Upper lobe of right lung (tissue), 1 donor: ENCODE measurements at regions not wholly inside any gene's neighbourhood (a gene's known extent, or its start where the extent isn't known, plus 50 kb on each side); places are given as distances from the start of the nearest gene placed in this dataset.
A peak's percentile ranks its signal among the peaks of the same experiment; 100 is the strongest.
"Not testable (repeated sequence)": the region's sequence is repeated elsewhere in the genome, so short reads cannot be mapped to it uniquely, and the experiment has no call there.

ENCODE experiments used
- ATAC-seq: fragments of 200-7000 bp; cut with Tn5 transposase; one replicate; pipeline ENCODE4 v1.9.1; 2020; ENCODE audit warnings: mild to moderate bottlenecking, moderate library complexity
- DNase-seq: peaks from one replicate; pipeline ENCODE4 v3.0.0-alpha.2; 2020
- H3K27ac ChIP-seq: fragments of 200-600 bp; one replicate; pipeline ENCODE4 v1.8.0; 2022
- H3K27me3 ChIP-seq: fragments of 200-600 bp; one replicate; pipeline ENCODE4 v1.8.0; 2022; ENCODE audit warnings: mild to moderate bottlenecking
- H3K36me3 ChIP-seq: fragments of 200-600 bp; one replicate; pipeline ENCODE4 v1.8.0; 2022
- H3K4me1 ChIP-seq: fragments of 200-600 bp; one replicate; pipeline ENCODE4 v1.8.0; 2022
- H3K4me3 ChIP-seq: fragments of 200-600 bp; one replicate; pipeline ENCODE4 v1.8.0; 2022; ENCODE audit warnings: mild to moderate bottlenecking
- H3K9me3 ChIP-seq: fragments of 200-600 bp; one replicate; pipeline ENCODE4 v1.8.0; 2022
- intact Hi-C: fragments of 100-400 bp; cut with DNase I; formaldehyde crosslinking; loops from one replicate; pipeline ENCODE4 v1.11.0; 2022
- TF ChIP-seq, protein P1 (sequence below): fragments of 200-600 bp; IDR thresholded peaks from one replicate; pipeline ENCODE4 v1.8.0; 2022; ENCODE audit warnings: antibody characterized with exemption
- donor health status: DM: no; HTN: yes; CAD: no; lungs with severe emphysema.

DNA sequence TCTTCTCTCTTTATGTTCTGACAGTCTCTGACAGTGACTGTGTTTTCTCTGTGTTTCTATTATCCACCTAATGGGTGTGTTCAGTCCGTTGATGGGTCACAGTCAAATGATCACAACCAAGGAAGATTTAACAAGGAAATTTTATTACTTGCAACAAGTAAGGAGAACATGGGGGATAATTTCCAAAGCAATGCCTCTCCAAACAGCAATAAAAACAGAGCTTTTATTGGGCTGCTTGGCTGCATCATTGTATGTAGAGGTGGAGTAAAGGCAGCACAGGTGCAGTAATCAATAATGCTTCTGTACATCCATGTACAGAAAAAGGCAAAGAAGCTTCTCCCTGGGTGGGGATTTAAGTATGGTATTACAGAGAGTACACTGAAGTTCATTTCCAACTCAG is 1525.6 kb downstream of the REEP3 start:
- Histone ChIP-seq H3K27ac (no peak overlapping the region), H3K4me3 (no peak overlapping the region), H3K4me1 (no peaks in the 10 kb centered on the region), H3K27me3 (no peaks in the 10 kb centered on the region), H3K36me3 (no peaks in the 10 kb centered on the region), H3K9me3 (no peaks in the 10 kb centered on the region)
- ATAC-seq, result no peak
- no peak for DNase-seq
- TF ChIP-seq, protein P1, sequence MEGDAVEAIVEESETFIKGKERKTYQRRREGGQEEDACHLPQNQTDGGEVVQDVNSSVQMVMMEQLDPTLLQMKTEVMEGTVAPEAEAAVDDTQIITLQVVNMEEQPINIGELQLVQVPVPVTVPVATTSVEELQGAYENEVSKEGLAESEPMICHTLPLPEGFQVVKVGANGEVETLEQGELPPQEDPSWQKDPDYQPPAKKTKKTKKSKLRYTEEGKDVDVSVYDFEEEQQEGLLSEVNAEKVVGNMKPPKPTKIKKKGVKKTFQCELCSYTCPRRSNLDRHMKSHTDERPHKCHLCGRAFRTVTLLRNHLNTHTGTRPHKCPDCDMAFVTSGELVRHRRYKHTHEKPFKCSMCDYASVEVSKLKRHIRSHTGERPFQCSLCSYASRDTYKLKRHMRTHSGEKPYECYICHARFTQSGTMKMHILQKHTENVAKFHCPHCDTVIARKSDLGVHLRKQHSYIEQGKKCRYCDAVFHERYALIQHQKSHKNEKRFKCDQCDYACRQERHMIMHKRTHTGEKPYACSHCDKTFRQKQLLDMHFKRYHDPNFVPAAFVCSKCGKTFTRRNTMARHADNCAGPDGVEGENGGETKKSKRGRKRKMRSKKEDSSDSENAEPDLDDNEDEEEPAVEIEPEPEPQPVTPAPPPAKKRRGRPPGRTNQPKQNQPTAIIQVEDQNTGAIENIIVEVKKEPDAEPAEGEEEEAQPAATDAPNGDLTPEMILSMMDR, result no peak
- intact Hi-C loops, result no loop called here

DNA sequence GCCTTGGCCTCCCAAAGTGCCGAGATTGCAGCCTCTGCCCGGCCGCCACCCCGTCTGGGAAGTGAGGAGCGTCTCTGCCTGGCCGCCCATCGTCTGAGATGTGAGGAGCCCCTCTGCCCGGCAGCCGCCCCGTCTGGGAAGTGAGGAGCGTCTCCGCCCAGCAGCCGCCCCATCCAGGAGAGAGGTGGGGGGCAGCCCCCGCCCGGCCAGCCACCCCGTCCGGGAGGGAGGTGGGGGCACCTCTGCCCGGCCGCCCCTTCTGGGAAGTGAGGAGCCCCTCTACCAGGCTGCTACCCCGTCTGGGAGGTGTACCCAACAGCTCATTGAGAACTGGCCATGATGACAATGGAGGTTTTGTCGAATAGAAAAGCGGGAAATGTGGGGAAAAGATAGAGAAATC is 1530.9 kb downstream of the REEP3 start:
- H3K27ac ChIP-seq, H3K4me1 ChIP-seq, H3K4me3 ChIP-seq, H3K27me3 ChIP-seq, H3K9me3 ChIP-seq, ATAC-seq, intact Hi-C loops, DNase-seq, H3K36me3 ChIP-seq: not testable (repeated sequence)

DNA sequence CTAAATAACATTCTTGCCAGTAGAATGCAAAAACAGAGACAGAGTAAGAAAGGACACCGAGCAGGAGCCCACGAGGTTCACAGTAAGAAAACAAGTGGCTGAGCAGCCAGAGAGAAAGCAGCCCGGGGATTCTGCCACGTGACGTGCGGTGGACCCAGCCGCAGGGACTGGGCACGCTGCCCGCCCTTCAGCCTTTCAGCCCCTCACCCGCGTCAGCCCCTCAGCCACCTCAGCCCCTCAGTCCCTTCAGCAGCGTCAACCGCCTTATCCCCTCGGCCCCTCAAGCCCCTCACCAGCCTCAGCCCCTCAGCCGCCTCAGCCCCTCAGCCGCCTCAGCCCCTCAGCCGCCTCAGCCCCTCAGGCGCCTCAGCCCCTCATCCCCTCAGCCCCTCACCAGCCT is 1532.2 kb downstream of the REEP3 start:
- DNase-seq, intact Hi-C loops, H3K4me3 ChIP-seq, H3K36me3 ChIP-seq, H3K27me3 ChIP-seq, H3K27ac ChIP-seq, H3K9me3 ChIP-seq, H3K4me1 ChIP-seq: not testable (repeated sequence)
- peak; percentile 14 for ATAC-seq

DNA sequence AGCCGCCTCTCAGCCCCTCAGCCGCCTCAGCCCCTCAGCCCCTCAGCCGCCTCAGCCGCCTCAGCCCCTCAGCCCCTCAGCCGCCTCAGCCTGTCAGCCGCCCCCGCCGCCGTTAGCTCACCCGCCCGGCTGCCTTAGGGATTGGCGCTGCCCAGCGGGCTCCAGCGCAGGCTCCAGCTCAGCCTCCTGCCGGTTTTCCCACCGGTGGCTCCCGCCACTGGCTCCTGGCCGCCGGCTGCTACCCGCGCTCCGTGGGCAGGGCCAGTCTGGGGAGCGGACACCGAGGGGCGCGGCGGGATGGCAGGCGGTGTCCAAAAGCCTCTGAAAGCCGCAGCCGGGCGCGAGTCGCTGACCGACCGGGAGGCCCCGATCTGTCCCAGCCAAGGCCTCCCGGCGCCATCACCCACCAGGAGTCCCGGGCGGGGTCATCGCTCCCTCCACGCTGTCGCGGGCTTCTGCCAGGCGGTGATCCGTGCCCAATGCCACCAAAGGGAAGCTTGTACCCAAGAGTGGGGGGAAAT is 1532.7 kb downstream of the REEP3 start:
- ATAC-seq, result peak; percentile 42
- H3K27ac ChIP-seq, DNase-seq, H3K4me3 ChIP-seq, H3K27me3 ChIP-seq, H3K4me1 ChIP-seq, H3K9me3 ChIP-seq, intact Hi-C loops, H3K36me3 ChIP-seq: not testable (repeated sequence)

DNA sequence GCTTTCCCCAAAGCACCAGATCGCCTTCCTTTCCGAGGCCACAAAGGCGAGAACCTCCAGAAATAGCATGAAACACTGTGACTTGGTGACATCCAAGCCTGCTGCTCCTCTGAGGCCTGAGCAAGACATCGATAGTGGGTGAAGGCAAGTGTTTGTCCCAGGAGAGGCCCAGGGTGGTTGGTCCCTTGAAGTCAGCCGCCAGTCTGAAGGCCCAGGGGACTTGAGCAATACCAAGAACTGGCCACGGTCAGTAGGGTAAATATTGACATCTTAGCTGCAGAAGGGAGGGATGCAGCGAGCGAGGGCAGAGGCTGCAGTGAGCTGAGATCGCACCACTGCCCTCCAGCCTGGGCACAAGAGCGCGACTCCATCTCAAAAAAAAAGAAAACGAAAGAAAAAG is 1533.5 kb downstream of the REEP3 start:
- H3K4me1 ChIP-seq, H3K27me3 ChIP-seq, DNase-seq, H3K9me3 ChIP-seq, H3K27ac ChIP-seq, intact Hi-C loops, H3K4me3 ChIP-seq, H3K36me3 ChIP-seq: not testable (repeated sequence)
- ATAC-seq, result peak; percentile 73

DNA sequence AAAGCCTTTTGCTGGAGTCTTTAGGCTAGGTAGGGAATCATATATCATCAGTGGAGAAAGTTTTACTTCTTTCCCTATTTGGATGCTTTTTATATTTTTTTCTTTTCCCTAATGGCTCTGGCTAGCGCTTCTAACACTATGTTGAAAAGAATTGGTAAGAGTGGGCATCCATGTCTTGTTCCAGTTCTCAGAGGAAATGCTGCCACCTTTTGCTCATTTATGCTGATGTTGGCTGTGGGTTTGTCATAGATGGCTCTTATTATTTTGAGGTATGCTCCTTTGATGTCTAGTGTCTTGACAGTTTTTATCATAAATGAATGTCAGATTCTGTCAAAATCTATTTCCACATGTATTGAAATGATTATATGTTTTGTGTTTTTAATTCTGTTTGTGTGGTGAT is 1544.1 kb downstream of the REEP3 start:
- no peak overlapping the region for H3K27ac ChIP-seq
- H3K9me3 ChIP-seq, result no peaks in the 10 kb centered on the region
- TF ChIP-seq, protein P1, result no peak
- H3K27me3 ChIP-seq, result no peaks in the 10 kb centered on the region
- no peak overlapping the region for H3K4me3 ChIP-seq
- ATAC-seq (no peak), DNase-seq (no peak)
- H3K36me3 ChIP-seq, result no peaks in the 10 kb centered on the region
- no peaks in the 10 kb centered on the region for H3K4me1 ChIP-seq
- intact Hi-C loops, result no loop called here

DNA sequence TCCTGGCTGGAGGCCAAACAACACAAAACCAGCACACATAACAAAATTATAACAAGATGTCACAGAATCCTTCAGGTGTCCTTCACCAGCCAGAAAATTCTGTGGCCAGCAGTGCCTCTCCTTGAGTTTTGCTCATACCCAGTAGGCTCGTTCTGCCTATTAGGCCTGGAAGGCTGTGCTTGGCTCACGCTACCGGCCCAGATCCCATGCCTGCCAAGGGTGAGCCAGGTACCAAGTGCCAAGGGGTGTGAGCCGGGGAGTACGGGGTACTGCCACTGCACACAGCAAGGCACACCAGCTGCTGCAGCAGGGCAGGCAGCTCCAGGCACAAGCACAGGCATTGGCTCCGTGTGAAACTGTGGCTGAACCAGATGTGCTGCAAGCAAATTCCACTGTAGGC is 1562.0 kb downstream of the REEP3 start:
- H3K27me3 ChIP-seq, result no peaks in the 10 kb centered on the region
- H3K27ac ChIP-seq, result no peak overlapping the region
- DNase-seq (no peak), ATAC-seq (peak; percentile 31)
- TF ChIP-seq, protein P1, result no peak
- H3K9me3 ChIP-seq, result no peaks in the 10 kb centered on the region
- no peaks in the 10 kb centered on the region for H3K4me1 ChIP-seq
- intact Hi-C loops, result no loop called here
- H3K36me3 ChIP-seq, result no peaks in the 10 kb centered on the region
- H3K4me3 ChIP-seq, result no peak overlapping the region

DNA sequence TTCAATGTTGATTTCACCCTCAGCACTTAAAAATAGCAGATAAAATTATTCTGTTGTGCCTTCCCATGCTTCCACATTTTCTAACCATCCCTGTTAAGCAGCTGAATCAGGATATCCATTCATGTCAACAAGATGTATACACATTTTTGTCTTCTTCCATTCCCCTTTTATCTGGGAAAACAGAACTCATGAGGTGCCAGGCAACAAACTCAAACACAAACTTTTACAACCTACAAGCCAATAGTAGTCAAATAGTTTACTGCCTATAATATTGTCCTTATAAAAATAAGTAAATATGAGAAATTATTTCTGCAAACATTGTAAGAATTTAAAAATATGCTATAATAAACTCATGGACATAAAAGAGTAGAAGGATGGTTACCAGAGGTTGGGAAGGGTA is 1569.8 kb downstream of the REEP3 start:
- H3K27ac ChIP-seq, result no peak overlapping the region
- TF ChIP-seq, protein P1, result no peak
- H3K27me3 ChIP-seq, result no peaks in the 10 kb centered on the region
- DNase-seq (no peak), ATAC-seq (no peak)
- no peaks in the 10 kb centered on the region for H3K4me1 ChIP-seq
- intact Hi-C loops, result no loop called here
- no peak overlapping the region for H3K4me3 ChIP-seq
- H3K9me3 ChIP-seq, result no peaks in the 10 kb centered on the region
- H3K36me3 ChIP-seq, result no peaks in the 10 kb centered on the region
